Neural cell (in vitro differentiated cells): ENCODE measurements at regions not wholly inside any gene's neighbourhood (a gene's known extent, or its start where the extent isn't known, plus 50 kb on each side); places are given as distances from the start of the nearest gene placed in this dataset.

ENCODE experiments used
- H2AFZ ChIP-seq: fragments of 200-600, 300-800 bp; sonication (generic), shearing (Covaris generic); 2 replicates; pipeline ENCODE4 v1.6.0; 2014; ENCODE audit warnings: low read depth, mild to moderate bottlenecking, antibody characterized with exemption, low read length, moderate library complexity
- H3F3A ChIP-seq: fragments of 200-600 bp; shearing (Covaris generic); 2 replicates; pipeline ENCODE4 v1.6.1; 2016; ENCODE audit warnings: mild to moderate bottlenecking, moderate library complexity, mixed read lengths, antibody characterized with exemption, low read length; ENCODE audit not compliant: insufficient read depth, poor library complexity, severe bottlenecking
- H3K27ac ChIP-seq: fragments of 200-600, 300-800 bp; sonication (generic), shearing (Covaris generic); 2 replicates; pipeline ENCODE4 v1.5.1; 2014; ENCODE audit warnings: mild to moderate bottlenecking, low read length, moderate library complexity
- H3K27me3 ChIP-seq: fragments of 300-800, 200-600 bp; sonication (generic), shearing (Covaris generic); 2 replicates; pipeline ENCODE4 v1.6.0; 2014; ENCODE audit warnings: mild to moderate bottlenecking, low read depth, low read length, moderate library complexity; ENCODE audit not compliant: insufficient read depth
- H3K36me3 ChIP-seq: fragments of 300-800, 200-600 bp; sonication (generic), shearing (Covaris generic); 2 replicates; pipeline ENCODE4 v1.5.1; 2014; ENCODE audit warnings: mild to moderate bottlenecking, antibody characterized with exemption, low read length, moderate library complexity; ENCODE audit not compliant: insufficient read depth
- H3K4me2 ChIP-seq: fragments of 300-800, 200-600 bp; sonication (generic), shearing (Covaris generic); 2 replicates; pipeline ENCODE4 v1.6.0; 2014; ENCODE audit warnings: mild to moderate bottlenecking, low read length
- H3K4me3 ChIP-seq: fragments of 300-800, 200-600 bp; sonication (generic), shearing (Covaris generic); 2 replicates; pipeline ENCODE4 v1.5.1; 2014; ENCODE audit warnings: mild to moderate bottlenecking, low read length, moderate library complexity
- H3K79me2 ChIP-seq: fragments of 200-600 bp; shearing (Covaris generic); replicated peaks from 2 replicates; pipeline ENCODE4 v1.6.0; 2014; ENCODE audit warnings: mild to moderate bottlenecking, low read length, moderate library complexity; ENCODE audit not compliant: insufficient read depth
- H3K9ac ChIP-seq: fragments of 300-800, 200-600 bp; sonication (generic), shearing (Covaris generic); 2 replicates; pipeline ENCODE4 v1.6.1; 2016; ENCODE audit warnings: mild to moderate bottlenecking, low read length, mixed read lengths
- H3K9me2 ChIP-seq: fragments of 200-600 bp; shearing (Covaris generic); 2 replicates; pipeline ENCODE4 v1.6.1; 2016; ENCODE audit warnings: mild to moderate bottlenecking, low read length, mixed read lengths; ENCODE audit not compliant: insufficient read depth
- H3K9me3 ChIP-seq: fragments of 200-600, 300-800 bp; sonication (generic), shearing (Covaris generic); 2 replicates; pipeline ENCODE4 v1.6.1; 2016; ENCODE audit warnings: mild to moderate bottlenecking, mixed run types, low read length, moderate library complexity, mixed read lengths
- H4K20me1 ChIP-seq: fragments of 200-600 bp; shearing (Covaris generic); 2 replicates; pipeline ENCODE4 v1.6.1; 2016; ENCODE audit warnings: mild to moderate bottlenecking, mixed run types; ENCODE audit not compliant: insufficient read depth
- EP300 ChIP-seq: fragments of 450-650 bp; conservative IDR thresholded peaks from 2 replicates; pipeline ENCODE4 v1.6.1; 2014; ENCODE audit warnings: antibody characterized with exemption, mild to moderate bottlenecking, moderate library complexity; ENCODE audit not compliant: poor library complexity, severe bottlenecking
- EZH2 ChIP-seq: fragments of 200-600, 300-800 bp; shearing (Covaris generic), sonication (generic); IDR thresholded peaks from 2 replicates; pipeline ENCODE4 v1.6.1; 2014; ENCODE audit warnings: antibody characterized with exemption, low read length, borderline replicate concordance, mild to moderate bottlenecking; ENCODE audit not compliant: insufficient read depth, poor library complexity, severe bottlenecking
- MXI1 ChIP-seq: fragments of 450-650 bp; conservative IDR thresholded peaks from 2 replicates; pipeline ENCODE4 v1.6.1; 2014; ENCODE audit warnings: antibody characterized with exemption, mild to moderate bottlenecking; ENCODE audit not compliant: poor library complexity, severe bottlenecking
- POLR2AphosphoS5 ChIP-seq: IDR thresholded peaks from 2 replicates; pipeline ENCODE4 v1.6.1; 2012
- RAD21 ChIP-seq: fragments of 450-650 bp; conservative IDR thresholded peaks from 2 replicates; pipeline ENCODE4 v1.6.1; 2014; ENCODE audit warnings: antibody characterized with exemption, mild to moderate bottlenecking, moderate library complexity
- SMC3 ChIP-seq: fragments of 450-650 bp; conservative IDR thresholded peaks from 2 replicates; pipeline ENCODE4 v1.6.1; 2014; ENCODE audit warnings: antibody characterized with exemption, mild to moderate bottlenecking, moderate library complexity; ENCODE audit not compliant: poor library complexity
- TAF1 ChIP-seq: IDR thresholded peaks from 2 replicates; pipeline ENCODE4 v1.6.1; 2012; ENCODE audit warnings: low read depth
- TF ChIP-seq, protein P1 (sequence below): IDR thresholded peaks from 2 replicates; pipeline ENCODE4 v1.6.1; 2012; ENCODE audit warnings: borderline replicate concordance
- TF ChIP-seq, protein P2 (sequence below): fragments of 450-650 bp; IDR thresholded peaks from 2 replicates; pipeline ENCODE4 v1.5.1; 2014; ENCODE audit warnings: antibody characterized with exemption, mild to moderate bottlenecking, moderate library complexity; ENCODE audit not compliant: poor library complexity, severe bottlenecking

DNA sequence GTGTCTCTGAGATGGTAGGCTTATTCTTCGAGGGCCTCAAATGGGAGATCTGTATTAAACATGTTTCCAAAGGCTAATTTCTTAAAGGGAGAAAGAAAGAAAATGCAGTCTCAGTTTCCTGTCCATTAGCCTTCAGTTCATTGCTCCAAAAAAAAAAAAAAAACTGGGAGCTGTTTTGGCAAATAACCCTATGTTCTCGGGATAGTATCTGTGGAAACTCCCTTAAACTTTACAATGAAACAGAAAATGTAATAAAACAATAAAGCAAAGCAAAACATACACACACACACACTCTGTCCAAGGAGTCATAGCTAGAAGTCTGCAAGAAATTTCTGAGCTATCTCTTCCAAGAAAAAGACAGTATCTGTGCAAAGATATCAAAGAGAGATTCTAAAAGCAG, 172.5 kb upstream of the CELF2 start:
- H3K9me2 ChIP-seq, result no peaks in the 10 kb centered on the region
- H3K27me3 ChIP-seq, result no peaks in the 10 kb centered on the region
- H3K9me3 ChIP-seq, result no peaks in the 10 kb centered on the region
- no peak overlapping the region for H3K27ac ChIP-seq
- no peaks in the 10 kb centered on the region for H4K20me1 ChIP-seq
- no peaks in the 10 kb centered on the region for H3K79me2 ChIP-seq
- H3K9ac ChIP-seq, result no peak overlapping the region
- TF ChIP-seq SMC3, result no peak
- TF ChIP-seq RAD21, result no peak
- TF ChIP-seq EP300, result no peak
- no peak for TF ChIP-seq MXI1
- no peak overlapping the region for H3K4me3 ChIP-seq
- H2AFZ ChIP-seq, result no peak overlapping the region
- H3K4me2 ChIP-seq, result no peak overlapping the region
- H3F3A ChIP-seq, result no peaks in the 10 kb centered on the region
- no peaks in the 10 kb centered on the region for H3K36me3 ChIP-seq

DNA sequence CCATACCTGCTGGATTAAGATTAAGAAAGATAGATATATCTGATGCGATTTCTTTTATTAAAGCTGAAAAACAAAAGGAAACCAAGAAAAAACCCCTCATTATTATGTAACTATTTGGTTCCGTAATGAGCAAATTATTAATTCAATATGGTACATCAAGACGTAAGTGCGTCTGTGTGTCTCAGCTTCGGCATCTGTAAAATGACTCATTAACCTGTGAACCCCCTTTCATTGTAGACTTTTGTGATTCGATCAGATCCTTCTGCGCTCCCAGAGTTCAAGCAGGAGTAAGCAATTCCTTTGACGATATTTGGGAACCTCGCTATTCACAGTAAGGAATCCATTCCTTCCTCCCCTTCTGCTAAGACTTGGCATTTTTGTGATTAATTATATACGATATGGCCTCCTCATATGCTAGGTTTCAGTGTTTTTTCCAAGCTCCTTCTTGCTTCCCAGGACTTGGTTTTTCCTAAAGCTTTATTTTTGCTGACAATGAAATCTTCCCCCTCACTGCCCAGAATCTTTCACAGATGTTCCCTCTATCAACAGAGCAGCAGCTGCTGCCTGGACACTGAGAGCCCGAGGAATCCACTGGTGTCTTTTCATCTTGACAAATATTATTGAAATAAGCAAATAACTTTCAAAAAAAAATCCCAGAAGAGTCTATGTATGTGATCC, 171.7 kb upstream of the CELF2 start:
- Histone ChIP-seq H3K36me3 (no peaks in the 10 kb centered on the region), H3K9me2 (no peaks in the 10 kb centered on the region), H3K79me2 (no peaks in the 10 kb centered on the region), H3K4me3 (no peak overlapping the region), H3K27ac (peak overlapping the region; percentile 38), H3F3A (no peaks in the 10 kb centered on the region), H3K9me3 (no peaks in the 10 kb centered on the region), H3K9ac (no peak overlapping the region), H3K27me3 (no peaks in the 10 kb centered on the region), H4K20me1 (no peaks in the 10 kb centered on the region), H2AFZ (no peak overlapping the region), H3K4me2 (no peak overlapping the region)
- TF ChIP-seq, protein P1, sequence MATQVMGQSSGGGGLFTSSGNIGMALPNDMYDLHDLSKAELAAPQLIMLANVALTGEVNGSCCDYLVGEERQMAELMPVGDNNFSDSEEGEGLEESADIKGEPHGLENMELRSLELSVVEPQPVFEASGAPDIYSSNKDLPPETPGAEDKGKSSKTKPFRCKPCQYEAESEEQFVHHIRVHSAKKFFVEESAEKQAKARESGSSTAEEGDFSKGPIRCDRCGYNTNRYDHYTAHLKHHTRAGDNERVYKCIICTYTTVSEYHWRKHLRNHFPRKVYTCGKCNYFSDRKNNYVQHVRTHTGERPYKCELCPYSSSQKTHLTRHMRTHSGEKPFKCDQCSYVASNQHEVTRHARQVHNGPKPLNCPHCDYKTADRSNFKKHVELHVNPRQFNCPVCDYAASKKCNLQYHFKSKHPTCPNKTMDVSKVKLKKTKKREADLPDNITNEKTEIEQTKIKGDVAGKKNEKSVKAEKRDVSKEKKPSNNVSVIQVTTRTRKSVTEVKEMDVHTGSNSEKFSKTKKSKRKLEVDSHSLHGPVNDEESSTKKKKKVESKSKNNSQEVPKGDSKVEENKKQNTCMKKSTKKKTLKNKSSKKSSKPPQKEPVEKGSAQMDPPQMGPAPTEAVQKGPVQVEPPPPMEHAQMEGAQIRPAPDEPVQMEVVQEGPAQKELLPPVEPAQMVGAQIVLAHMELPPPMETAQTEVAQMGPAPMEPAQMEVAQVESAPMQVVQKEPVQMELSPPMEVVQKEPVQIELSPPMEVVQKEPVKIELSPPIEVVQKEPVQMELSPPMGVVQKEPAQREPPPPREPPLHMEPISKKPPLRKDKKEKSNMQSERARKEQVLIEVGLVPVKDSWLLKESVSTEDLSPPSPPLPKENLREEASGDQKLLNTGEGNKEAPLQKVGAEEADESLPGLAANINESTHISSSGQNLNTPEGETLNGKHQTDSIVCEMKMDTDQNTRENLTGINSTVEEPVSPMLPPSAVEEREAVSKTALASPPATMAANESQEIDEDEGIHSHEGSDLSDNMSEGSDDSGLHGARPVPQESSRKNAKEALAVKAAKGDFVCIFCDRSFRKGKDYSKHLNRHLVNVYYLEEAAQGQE, result no peak
- no peak for TF ChIP-seq EP300
- TF ChIP-seq, protein P2, sequence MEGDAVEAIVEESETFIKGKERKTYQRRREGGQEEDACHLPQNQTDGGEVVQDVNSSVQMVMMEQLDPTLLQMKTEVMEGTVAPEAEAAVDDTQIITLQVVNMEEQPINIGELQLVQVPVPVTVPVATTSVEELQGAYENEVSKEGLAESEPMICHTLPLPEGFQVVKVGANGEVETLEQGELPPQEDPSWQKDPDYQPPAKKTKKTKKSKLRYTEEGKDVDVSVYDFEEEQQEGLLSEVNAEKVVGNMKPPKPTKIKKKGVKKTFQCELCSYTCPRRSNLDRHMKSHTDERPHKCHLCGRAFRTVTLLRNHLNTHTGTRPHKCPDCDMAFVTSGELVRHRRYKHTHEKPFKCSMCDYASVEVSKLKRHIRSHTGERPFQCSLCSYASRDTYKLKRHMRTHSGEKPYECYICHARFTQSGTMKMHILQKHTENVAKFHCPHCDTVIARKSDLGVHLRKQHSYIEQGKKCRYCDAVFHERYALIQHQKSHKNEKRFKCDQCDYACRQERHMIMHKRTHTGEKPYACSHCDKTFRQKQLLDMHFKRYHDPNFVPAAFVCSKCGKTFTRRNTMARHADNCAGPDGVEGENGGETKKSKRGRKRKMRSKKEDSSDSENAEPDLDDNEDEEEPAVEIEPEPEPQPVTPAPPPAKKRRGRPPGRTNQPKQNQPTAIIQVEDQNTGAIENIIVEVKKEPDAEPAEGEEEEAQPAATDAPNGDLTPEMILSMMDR, result no peak
- TF ChIP-seq TAF1, result no peak
- TF ChIP-seq MXI1, result no peak
- no peak for TF ChIP-seq POLR2AphosphoS5
- TF ChIP-seq SMC3, result no peak
- no peak for TF ChIP-seq RAD21
- TF ChIP-seq EZH2, result no peak
